ENCODE measurements at regions not wholly inside any gene's neighbourhood (a gene's known extent, or its start where the extent isn't known, plus 50 kb on each side); places are given as distances from the start of the nearest gene placed in this dataset.

DNA sequence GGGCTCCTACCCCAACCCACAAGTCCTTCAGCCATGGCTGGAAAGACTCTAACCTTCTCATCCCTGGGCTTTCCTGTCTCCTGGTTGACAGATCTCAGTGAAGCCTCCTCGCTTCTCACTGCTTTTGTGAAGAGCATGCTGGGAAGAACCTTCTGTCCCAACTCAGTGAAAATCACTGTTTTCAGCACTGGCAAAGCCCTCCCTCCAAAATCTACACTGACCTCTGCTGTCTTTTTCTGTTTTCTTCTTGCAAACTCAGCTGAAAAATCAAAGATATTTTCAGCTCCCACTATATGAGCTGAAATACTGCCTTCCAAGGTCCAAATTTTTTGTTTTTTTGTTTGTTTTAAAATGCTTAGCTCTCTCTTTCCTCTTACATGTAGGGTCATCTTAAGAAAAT is 266.3 kb upstream of the AGAP1 start:
- no peak for TF ChIP-seq POLR2A (IDR thresholded peaks at IDR 0.05; ENCODE audit: low read depth, low read length)
- no peak for TF ChIP-seq POLR2AphosphoS5 (IDR thresholded peaks at IDR 0.05; ENCODE audit: low read depth, low read length)
- TF ChIP-seq TAF1 (IDR thresholded peaks at IDR 0.05; ENCODE audit: borderline replicate concordance, low read depth, low read length), result no peak
